C1 segment of cervical spinal cord (tissue), 14 donors: ENCODE measurements at regions not wholly inside any gene's neighbourhood (a gene's known extent, or its start where the extent isn't known, plus 50 kb on each side); places are given as distances from the start of the nearest gene placed in this dataset.
"Not testable (repeated sequence)": the region's sequence is repeated elsewhere in the genome, so short reads cannot be mapped to it uniquely, and the experiment has no call there.

ENCODE experiments used
- DNase-seq, 14 donors: peaks; one replicate each; lab custom pipeline; 2025; lab: John Stamatoyannopoulos, UW

GRCh38 chr4:149203256-149204001 lies 612.2 kb downstream of the IQCM start:
- no peak for DNase-seq

- DNase-seq: no peak
Measured at GRCh38 chr4:149202117-149202516, 613.5 kb downstream of the IQCM start.

GRCh38 chr4:149199594-149199993 lies 616.0 kb downstream of the IQCM start:
- no peak for DNase-seq

GRCh38 chr4:149194061-149194460 lies 621.6 kb downstream of the IQCM start:
- no peak for DNase-seq

- DNase-seq: no peak
Measured at GRCh38 chr4:149187726-149188125, 627.9 kb downstream of the IQCM start.

- no peak for DNase-seq
Measured at GRCh38 chr4:149183638-149184037, 632.0 kb downstream of the IQCM start.

GRCh38 chr4:149181459-149181858 lies 634.2 kb downstream of the IQCM start:
- not testable (repeated sequence) for DNase-seq

- no peak for DNase-seq
Measured at GRCh38 chr4:149176039-149176438, 639.6 kb downstream of the IQCM start.

GRCh38 chr4:149175549-149175948 lies 640.1 kb downstream of the IQCM start:
- DNase-seq: no peak

GRCh38 chr4:149173241-149174013 lies 642.2 kb downstream of the IQCM start:
- DNase-seq: no peak

- no peak for DNase-seq
Measured at GRCh38 chr4:149168645-149169044, 647.0 kb downstream of the IQCM start.

- DNase-seq: no peak
Measured at GRCh38 chr4:149166876-149167275, 648.8 kb downstream of the IQCM start.

GRCh38 chr4:149166365-149166764 lies 649.3 kb downstream of the IQCM start:
- no peak for DNase-seq

GRCh38 chr4:149164282-149164681 lies 651.4 kb downstream of the IQCM start:
- DNase-seq: no peak

- no peak for DNase-seq
Measured at GRCh38 chr4:149161247-149161646, 654.4 kb downstream of the IQCM start.

GRCh38 chr4:149160370-149160769 lies 655.3 kb downstream of the IQCM start:
- DNase-seq: no peak

GRCh38 chr4:149158817-149159216 lies 656.8 kb downstream of the IQCM start:
- DNase-seq: no peak

GRCh38 chr4:149145803-149146202 lies 669.8 kb downstream of the IQCM start:
- no peak for DNase-seq

GRCh38 chr4:149144060-149144459 lies 671.6 kb downstream of the IQCM start:
- DNase-seq: no peak

GRCh38 chr4:149141391-149141790 lies 674.3 kb downstream of the IQCM start:
- DNase-seq: no peak

- DNase-seq: no peak
Measured at GRCh38 chr4:149140841-149141240, 674.8 kb downstream of the IQCM start.

GRCh38 chr4:149136951-149137620 lies 678.6 kb downstream of the IQCM start:
- no peak for DNase-seq

- no peak for DNase-seq
Measured at GRCh38 chr4:149135062-149135461, 680.6 kb downstream of the IQCM start.
